ENCODE measurements at regions not wholly inside any gene's neighbourhood (a gene's known extent, or its start where the extent isn't known, plus 50 kb on each side); places are given as distances from the start of the nearest gene placed in this dataset.

- no peak overlapping the region for H3K27ac ChIP-seq
- intact Hi-C loops (cut with DNase I): no loop called here
- H3K4me1 ChIP-seq: no peaks in the 10 kb centered on the region
- WGBS, 2 donors: 77 to 78% methylated on average over 3 of the region's 3 CpGs
- H3K27me3 ChIP-seq: no peaks in the 10 kb centered on the region
- TF ChIP-seq CTCF (IDR thresholded peaks at IDR 0.05): no peak
- no peak for TF ChIP-seq POLR2A (IDR thresholded peaks at IDR 0.05)
- DNase-seq: no peak
- no peaks in the 10 kb centered on the region for H3K36me3 ChIP-seq
- no peak overlapping the region for H3K4me3 ChIP-seq
- peaks cover 0 to 4% (median 0%) of the 10 kb centered on the region in 3 donors for H3K9me3 ChIP-seq
These were observed 1415.6 kb upstream of the PCDH7 start for GRCh38 chr4:29304595-29304994.

- no peak overlapping the region for H3K27ac ChIP-seq
- no peaks in the 10 kb centered on the region for H3K36me3 ChIP-seq
- intact Hi-C loops (cut with DNase I): no loop called here
- H3K27me3 ChIP-seq: no peaks in the 10 kb centered on the region
- no peaks in the 10 kb centered on the region for H3K4me1 ChIP-seq
- no peak overlapping the region for H3K4me3 ChIP-seq
- DNase-seq: no peak
- TF ChIP-seq POLR2A (IDR thresholded peaks at IDR 0.05) (no peak), CTCF (IDR thresholded peaks at IDR 0.05) (no peak)
- peaks cover 0 to 4% (median 0%) of the 10 kb centered on the region in 3 donors for H3K9me3 ChIP-seq
These were observed 1412.9 kb upstream of the PCDH7 start for GRCh38 chr4:29307256-29307655.

GRCh38 chr4:29307755-29308154 is 1412.4 kb upstream of the PCDH7 start:
- Histone ChIP-seq H3K4me3 (no peak overlapping the region), H3K27ac (no peak overlapping the region), H3K4me1 (no peaks in the 10 kb centered on the region), H3K27me3 (no peaks in the 10 kb centered on the region), H3K9me3 (peaks cover 0 to 4% (median 0%) of the 10 kb centered on the region in 3 donors), H3K36me3 (no peaks in the 10 kb centered on the region)
- intact Hi-C loops (cut with DNase I): no loop called here
- TF ChIP-seq CTCF (IDR thresholded peaks at IDR 0.05): no peak
- no peak for TF ChIP-seq POLR2A (IDR thresholded peaks at IDR 0.05)
- DNase-seq: no peak
- WGBS, 2 donors: 90 to 100% methylated on average over 1 of the region's 1 CpG

- TF ChIP-seq CTCF (IDR thresholded peaks at IDR 0.05) (no peak), POLR2A (IDR thresholded peaks at IDR 0.05) (no peak)
- 41 to 49% methylated on average over 3 of the region's 3 CpGs for WGBS, 2 donors
- Histone ChIP-seq H3K4me1 (no peaks in the 10 kb centered on the region), H3K27me3 (no peaks in the 10 kb centered on the region), H3K36me3 (no peaks in the 10 kb centered on the region), H3K27ac (no peak overlapping the region), H3K4me3 (no peak overlapping the region), H3K9me3 (peaks cover 0 to 4% (median 0%) of the 10 kb centered on the region in 3 donors)
- intact Hi-C loops (cut with DNase I): no loop called here
- no peak for DNase-seq
These were observed 1411.1 kb upstream of the PCDH7 start for GRCh38 chr4:29309050-29309449.

- H3K9me3 ChIP-seq: peaks cover 0 to 4% (median 0%) of the 10 kb centered on the region in 3 donors
- intact Hi-C loops (cut with DNase I): no loop called here
- H3K36me3 ChIP-seq: no peaks in the 10 kb centered on the region
- H3K4me1 ChIP-seq: no peaks in the 10 kb centered on the region
- no peak overlapping the region for H3K4me3 ChIP-seq
- no peak overlapping the region for H3K27ac ChIP-seq
- no peaks in the 10 kb centered on the region for H3K27me3 ChIP-seq
- DNase-seq: no peak
- TF ChIP-seq CTCF (IDR thresholded peaks at IDR 0.05): no peak
- no peak for TF ChIP-seq POLR2A (IDR thresholded peaks at IDR 0.05)
These were observed 1409.9 kb upstream of the PCDH7 start for GRCh38 chr4:29310252-29310651.
